ENCODE measurements at regions not wholly inside any gene's neighbourhood (a gene's known extent, or its start where the extent isn't known, plus 50 kb on each side); places are given as distances from the start of the nearest gene placed in this dataset.

DNA sequence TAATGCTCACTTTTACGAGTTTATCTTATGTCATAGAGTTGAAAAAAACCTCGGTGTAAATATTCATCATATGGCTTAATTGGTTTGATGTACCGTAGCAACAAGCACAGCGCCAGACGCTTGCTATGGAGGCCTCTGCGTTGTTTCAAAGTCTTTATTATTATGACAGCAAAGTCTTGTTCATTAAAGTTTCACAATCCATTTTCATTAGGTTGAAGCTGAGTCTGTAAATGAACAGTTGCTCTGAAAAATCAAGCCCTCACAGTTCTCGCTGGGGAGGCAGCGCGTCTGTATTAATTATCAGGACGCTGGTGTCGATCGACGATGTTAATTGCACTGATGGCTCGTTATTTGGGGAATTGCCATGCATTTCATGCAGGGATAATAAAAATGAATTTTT is 185.6 kb downstream of the INSC start:
- no peak for DNase-seq (ENCODE audit: low spot score)
- no peak for TF ChIP-seq CTCF (IDR thresholded peaks at IDR 0.05; ENCODE audit: extremely low read depth, missing control alignments)

GRCh38 chr11:15307619-15308024 is 192.9 kb downstream of the INSC start:
- DNase-seq (ENCODE audit: low spot score) = no peak
- TF ChIP-seq CTCF (IDR thresholded peaks at IDR 0.05; ENCODE audit: extremely low read depth, missing control alignments) = no peak

GRCh38 chr11:15308840-15309239 is 194.1 kb downstream of the INSC start:
- DNase-seq (ENCODE audit: low spot score) = no peak
- TF ChIP-seq CTCF (IDR thresholded peaks at IDR 0.05; ENCODE audit: extremely low read depth, missing control alignments) = no peak

GRCh38 chr11:15309296-15309695 is 194.6 kb downstream of the INSC start:
- no peak for DNase-seq (ENCODE audit: low spot score)
- TF ChIP-seq CTCF (IDR thresholded peaks at IDR 0.05; ENCODE audit: extremely low read depth, missing control alignments) = no peak

DNA sequence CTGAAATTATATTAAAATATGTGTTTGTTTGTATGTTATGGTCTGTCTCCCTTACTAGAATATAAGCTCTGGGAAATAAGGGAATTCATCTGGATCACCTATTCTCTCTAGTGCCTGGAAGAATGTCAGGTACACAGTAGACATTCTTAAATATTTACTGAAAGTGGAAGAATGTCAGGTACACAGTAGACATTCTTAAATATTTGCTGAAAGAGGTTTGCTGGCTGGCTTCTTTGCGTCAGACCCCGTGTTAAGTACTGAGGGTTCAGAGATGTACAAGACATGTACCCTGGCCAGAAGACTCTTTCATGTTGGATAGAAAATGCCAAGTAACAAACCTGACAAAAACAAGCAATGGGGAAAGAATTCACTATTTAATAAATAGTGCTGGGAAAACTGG is 199.1 kb downstream of the INSC start:
- no peak for TF ChIP-seq CTCF (IDR thresholded peaks at IDR 0.05; ENCODE audit: extremely low read depth, missing control alignments)
- no peak for DNase-seq (ENCODE audit: low spot score)

DNA sequence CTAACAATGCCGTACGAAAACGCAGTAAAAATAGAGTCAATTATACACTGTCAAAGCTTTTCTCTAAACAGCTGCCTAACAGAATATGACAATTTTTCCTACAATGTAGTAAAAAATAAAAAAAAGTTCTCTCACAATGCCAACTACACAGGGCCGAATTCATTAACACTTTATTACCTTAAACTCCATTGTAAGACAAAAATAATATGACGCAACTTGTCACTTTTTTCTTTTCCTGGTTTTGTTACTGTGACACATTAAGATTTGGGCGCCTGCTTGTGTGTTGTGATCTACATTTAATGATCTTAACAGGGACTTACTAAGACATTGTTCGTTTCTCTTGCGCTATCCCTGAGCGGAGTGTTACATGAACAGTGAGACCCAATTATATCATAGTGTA is 204.1 kb downstream of the INSC start:
- no peak for DNase-seq (ENCODE audit: low spot score)
- no peak for TF ChIP-seq CTCF (IDR thresholded peaks at IDR 0.05; ENCODE audit: extremely low read depth, missing control alignments)

- DNase-seq (ENCODE audit: low spot score) = no peak
- TF ChIP-seq CTCF (IDR thresholded peaks at IDR 0.05; ENCODE audit: extremely low read depth, missing control alignments) = no peak
These were observed 211.8 kb downstream of the INSC start for GRCh38 chr11:15326520-15326919.

Measured in GM20000 (cell line).